ENCODE measurements at regions not wholly inside any gene's neighbourhood (a gene's known extent, or its start where the extent isn't known, plus 50 kb on each side); places are given as distances from the start of the nearest gene placed in this dataset.

- no TSS peak for BruUV-seq (replicated peaks)
- no peaks in the 10 kb centered on the region for H4K20me1 ChIP-seq (ENCODE audit: low read length)
- TF ChIP-seq CTCF (conservative IDR thresholded peaks at IDR 0.05; ENCODE audit: low read depth, low read length) (no peak), EZH2phosphoT487 (IDR thresholded peaks at IDR 0.05; ENCODE audit: borderline replicate concordance, low read length) (no peak), EZH2 (IDR thresholded peaks at IDR 0.05; ENCODE audit: low read length, unreplicated experiment) (no peak)
- no peaks in the 10 kb centered on the region for H3K36me3 ChIP-seq (ENCODE audit: low read depth, low read length)
- H2AFZ ChIP-seq (ENCODE audit: low read length): no peak overlapping the region
- H3K4me2 ChIP-seq (ENCODE audit: low read length): no peak overlapping the region
- ChIA-PET CTCF (interaction anchor here (0.6 kb wide), 1 partner anchor 1040 kb away, joined by 4 read pairs; no protein-coding TSS in a partner anchor), POLR2A (ENCODE audit: unreplicated experiment) (no interaction called here)
- H3K9me2 ChIP-seq (replicated peaks; ENCODE audit: low read length): no peaks in the 10 kb centered on the region
- H3K9me3 ChIP-seq (ENCODE audit: low read length): no peaks in the 10 kb centered on the region
- intact Hi-C loops (cut with micrococcal nuclease): no loop called here
- peaks cover 37% of the 10 kb centered on the region for H3K27me3 ChIP-seq (ENCODE audit: low read length)
- no peak for ATAC-seq
- no peaks in the 10 kb centered on the region for H3K4me1 ChIP-seq (ENCODE audit: insufficient read depth, low read length)
- H3K27ac ChIP-seq (ENCODE audit: low read length): no peak overlapping the region
- no peaks in the 10 kb centered on the region for H3K79me2 ChIP-seq (ENCODE audit: low read length)
- H3K9ac ChIP-seq (ENCODE audit: low read length): no peak overlapping the region
- no peak overlapping the region for H3K4me3 ChIP-seq (ENCODE audit: low read length)
- no peaks in the 10 kb centered on the region for H3F3A ChIP-seq (ENCODE audit: low read length, unreplicated experiment)
- DNase-seq: no peak
Measured at GRCh38 chr12:115672086-115672485, 605.4 kb downstream of the MED13L start.

GRCh38 chr12:115670869-115671268 is 606.6 kb downstream of the MED13L start:
- intact Hi-C loops (cut with micrococcal nuclease): no loop called here
- Histone ChIP-seq H3K4me3 (ENCODE audit: low read length) (no peak overlapping the region), H3K9ac (ENCODE audit: low read length) (no peak overlapping the region), H3K27me3 (ENCODE audit: low read length) (peaks cover 41% of the 10 kb centered on the region), H3F3A (ENCODE audit: low read length, unreplicated experiment) (no peaks in the 10 kb centered on the region), H3K36me3 (ENCODE audit: low read depth, low read length) (no peaks in the 10 kb centered on the region), H4K20me1 (ENCODE audit: low read length) (no peaks in the 10 kb centered on the region), H2AFZ (ENCODE audit: low read length) (no peak overlapping the region), H3K4me1 (ENCODE audit: insufficient read depth, low read length) (no peaks in the 10 kb centered on the region), H3K9me3 (ENCODE audit: low read length) (no peaks in the 10 kb centered on the region), H3K9me2 (replicated peaks; ENCODE audit: low read length) (no peaks in the 10 kb centered on the region), H3K4me2 (ENCODE audit: low read length) (no peak overlapping the region), H3K27ac (ENCODE audit: low read length) (no peak overlapping the region), H3K79me2 (ENCODE audit: low read length) (no peaks in the 10 kb centered on the region)
- DNase-seq: no peak
- no peak for ATAC-seq
- TF ChIP-seq CTCF (conservative IDR thresholded peaks at IDR 0.05; ENCODE audit: low read depth, low read length) (no peak), EZH2phosphoT487 (IDR thresholded peaks at IDR 0.05; ENCODE audit: borderline replicate concordance, low read length) (no peak), EZH2 (IDR thresholded peaks at IDR 0.05; ENCODE audit: low read length, unreplicated experiment) (no peak)
- POLR2A ChIA-PET (ENCODE audit: unreplicated experiment): no interaction called here
- BruUV-seq (replicated peaks): no TSS peak
- CTCF ChIA-PET: no interaction called here

GRCh38 chr12:115667116-115667515 is 610.4 kb downstream of the MED13L start:
- TF ChIP-seq EZH2 (IDR thresholded peaks at IDR 0.05; ENCODE audit: low read length, unreplicated experiment) (no peak), EZH2phosphoT487 (IDR thresholded peaks at IDR 0.05; ENCODE audit: borderline replicate concordance, low read length) (no peak), CTCF (conservative IDR thresholded peaks at IDR 0.05; ENCODE audit: low read depth, low read length) (no peak)
- ATAC-seq (no peak), DNase-seq (no peak)
- Histone ChIP-seq H3K27ac (ENCODE audit: low read length) (no peak overlapping the region), H3K27me3 (ENCODE audit: low read length) (peaks cover 12% of the 10 kb centered on the region; the same call in 1 of the 2 replicates), H3K9me3 (ENCODE audit: low read length) (no peaks in the 10 kb centered on the region), H3F3A (ENCODE audit: low read length, unreplicated experiment) (no peaks in the 10 kb centered on the region), H4K20me1 (ENCODE audit: low read length) (no peaks in the 10 kb centered on the region), H3K9me2 (replicated peaks; ENCODE audit: low read length) (no peaks in the 10 kb centered on the region), H2AFZ (ENCODE audit: low read length) (no peak overlapping the region), H3K4me3 (ENCODE audit: low read length) (no peak overlapping the region), H3K79me2 (ENCODE audit: low read length) (no peaks in the 10 kb centered on the region), H3K4me2 (ENCODE audit: low read length) (no peak overlapping the region), H3K4me1 (ENCODE audit: insufficient read depth, low read length) (no peaks in the 10 kb centered on the region), H3K9ac (ENCODE audit: low read length) (no peak overlapping the region), H3K36me3 (ENCODE audit: low read depth, low read length) (no peaks in the 10 kb centered on the region)
- CTCF ChIA-PET: no interaction called here
- no TSS peak for BruUV-seq (replicated peaks)
- intact Hi-C loops (cut with micrococcal nuclease): no loop called here
- POLR2A ChIA-PET (ENCODE audit: unreplicated experiment): no interaction called here
